ENCODE measurements at regions not wholly inside any gene's neighbourhood (a gene's known extent, or its start where the extent isn't known, plus 50 kb on each side); places are given as distances from the start of the nearest gene placed in this dataset. TPM values are rescaled to one million over a fixed set of nuclear protein-coding genes. Genes with fewer than 3 reads are reported as not detected.

- Histone ChIP-seq H3K79me1 (ENCODE audit: low read depth, low read length) (no peaks in the 10 kb centered on the region), H3K4me2 (ENCODE audit: insufficient read depth, low read length, poor library complexity, severe bottlenecking) (no peak overlapping the region), H2BK12ac (ENCODE audit: low read length) (no peak overlapping the region), H2BK5ac (ENCODE audit: low read length) (no peak overlapping the region), H2AK5ac (ENCODE audit: low read depth, low read length) (no peak overlapping the region), H3K18ac (ENCODE audit: low read length) (no peak overlapping the region), H2BK120ac (ENCODE audit: low read depth, low read length) (no peak overlapping the region), H3K4me3 (ENCODE audit: low read length in 2 of 2) (no peak overlapping the region), H3K9ac (ENCODE audit: low read depth, low read length, poor library complexity) (no peak overlapping the region), H3K9me3 (replicated peaks in 1 of 2; ENCODE audit: control insufficient read depth in 2 of 2, insufficient read depth in 1 of 2, low read depth in 1 of 2, low read length in 2 of 2) (peaks cover 2% of the 10 kb centered on the region in 2 donors), H3K14ac (ENCODE audit: low read length) (no peak overlapping the region), H4K91ac (ENCODE audit: low read depth, low read length, poor library complexity) (no peak overlapping the region), H4K8ac (ENCODE audit: low read depth, low read length) (no peak overlapping the region), H3K36me3 (replicated peaks in 1 of 2; ENCODE audit: control insufficient read depth in 2 of 2, insufficient read depth in 2 of 2, low read length in 2 of 2) (no peaks in the 10 kb centered on the region), H3K27ac (replicated peaks; ENCODE audit: low read length) (no peak overlapping the region), H3K4me1 (ENCODE audit: control insufficient read depth in 2 of 2, insufficient read depth in 1 of 2, low read depth in 1 of 2, low read length in 2 of 2) (no peaks in the 10 kb centered on the region), H3K4ac (ENCODE audit: low read length) (no peak overlapping the region), H2AFZ (ENCODE audit: low read length) (no peak overlapping the region), H3K27me3 (ENCODE audit: control insufficient read depth in 3 of 3, insufficient read depth in 3 of 3, low read depth in 1 of 3, low read length in 3 of 3) (no peaks in the 10 kb centered on the region), H2BK15ac (ENCODE audit: low read length) (no peak overlapping the region), H3K23ac (ENCODE audit: low read depth, low read length, poor library complexity) (no peak overlapping the region)
- WGBS, 2 donors (ENCODE audit: extremely low coverage in 2 of 2, insufficient read length in 2 of 2, insufficient replicate concordance in 1 of 2) = no CpG with 5 or more reads among the region's 1 CpG
- no peak for DNase-seq (ENCODE audit: low spot score)
These were observed 54.6 kb upstream of the LDB2 start for GRCh38 chr4:16952896-16953630.

- Histone ChIP-seq H4K8ac (ENCODE audit: low read depth, low read length) (no peak overlapping the region), H3K36me3 (replicated peaks in 1 of 2; ENCODE audit: control insufficient read depth in 2 of 2, insufficient read depth in 2 of 2, low read length in 2 of 2) (no peaks in the 10 kb centered on the region), H3K27ac (replicated peaks; ENCODE audit: low read length) (no peak overlapping the region), H3K4me2 (ENCODE audit: insufficient read depth, low read length, poor library complexity, severe bottlenecking) (no peak overlapping the region), H2BK120ac (ENCODE audit: low read depth, low read length) (no peak overlapping the region), H3K4me1 (ENCODE audit: control insufficient read depth in 2 of 2, insufficient read depth in 1 of 2, low read depth in 1 of 2, low read length in 2 of 2) (no peaks in the 10 kb centered on the region), H3K4ac (ENCODE audit: low read length) (no peak overlapping the region), H3K4me3 (ENCODE audit: low read length in 2 of 2) (no peak overlapping the region), H3K9ac (ENCODE audit: low read depth, low read length, poor library complexity) (no peak overlapping the region), H3K23ac (ENCODE audit: low read depth, low read length, poor library complexity) (no peak overlapping the region), H2BK15ac (ENCODE audit: low read length) (no peak overlapping the region), H3K27me3 (ENCODE audit: control insufficient read depth in 3 of 3, insufficient read depth in 3 of 3, low read depth in 1 of 3, low read length in 3 of 3) (no peaks in the 10 kb centered on the region), H3K18ac (ENCODE audit: low read length) (no peak overlapping the region), H3K14ac (ENCODE audit: low read length) (no peak overlapping the region), H2BK12ac (ENCODE audit: low read length) (no peak overlapping the region), H2AFZ (ENCODE audit: low read length) (no peak overlapping the region), H3K9me3 (replicated peaks in 1 of 2; ENCODE audit: control insufficient read depth in 2 of 2, insufficient read depth in 1 of 2, low read depth in 1 of 2, low read length in 2 of 2) (peaks cover 2% of the 10 kb centered on the region in 2 donors), H4K91ac (ENCODE audit: low read depth, low read length, poor library complexity) (no peak overlapping the region), H2BK5ac (ENCODE audit: low read length) (no peak overlapping the region), H2AK5ac (ENCODE audit: low read depth, low read length) (no peak overlapping the region), H3K79me1 (ENCODE audit: low read depth, low read length) (no peaks in the 10 kb centered on the region)
- no CpG with 5 or more reads among the region's 8 CpGs for WGBS, 2 donors (ENCODE audit: extremely low coverage in 2 of 2, insufficient read length in 2 of 2, insufficient replicate concordance in 1 of 2)
- DNase-seq (ENCODE audit: low spot score) = no peak
These were observed 54.0 kb upstream of the LDB2 start for GRCh38 chr4:16952462-16952871.

Small RNAs in the stretch of these regions (small RNA-seq; reads per million reads assigned to genes)
- gene MTND5P4 (ENCODE audit: insufficient read depth) (not detected), gene SNORA75B (ENCODE audit: insufficient read depth) (not detected)

Data from neuronal stem cell (in vitro differentiated cells).